GM19328 (cell line): ENCODE measurements at regions not wholly inside any gene's neighbourhood (a gene's known extent, or its start where the extent isn't known, plus 50 kb on each side); places are given as distances from the start of the nearest gene placed in this dataset.

ENCODE experiments used
- ATAC-seq: cut with Tn5 transposase; IDR thresholded peaks from one replicate; pipeline ENCODE4 v1.9.1; 2021; ENCODE audit warnings: mild to moderate bottlenecking, moderate library complexity; ENCODE audit not compliant: unreplicated experiment

DNA sequence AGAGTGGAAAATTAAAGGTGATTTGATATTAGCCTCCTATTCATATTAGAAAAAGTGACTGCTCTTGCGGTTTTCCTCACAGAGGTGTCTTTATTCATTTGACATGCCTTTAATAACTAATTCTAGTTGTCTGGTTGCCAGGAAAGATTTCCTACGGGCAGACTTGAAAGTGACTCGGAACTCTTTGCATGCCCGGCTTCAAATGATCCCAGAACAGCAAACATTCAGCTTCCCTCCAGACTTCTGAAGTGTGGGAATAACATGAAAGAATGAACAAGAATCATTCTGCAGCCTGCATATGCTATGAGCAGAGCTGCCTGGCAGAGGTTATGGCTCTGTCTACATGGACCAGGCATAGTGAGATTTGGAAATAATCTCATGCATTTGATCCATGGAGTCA, 89.6 kb upstream of the PKDCC start:
- ATAC-seq = no peak

GRCh38 chr2:41958775-41959174, 89.0 kb upstream of the PKDCC start:
- no peak for ATAC-seq

DNA sequence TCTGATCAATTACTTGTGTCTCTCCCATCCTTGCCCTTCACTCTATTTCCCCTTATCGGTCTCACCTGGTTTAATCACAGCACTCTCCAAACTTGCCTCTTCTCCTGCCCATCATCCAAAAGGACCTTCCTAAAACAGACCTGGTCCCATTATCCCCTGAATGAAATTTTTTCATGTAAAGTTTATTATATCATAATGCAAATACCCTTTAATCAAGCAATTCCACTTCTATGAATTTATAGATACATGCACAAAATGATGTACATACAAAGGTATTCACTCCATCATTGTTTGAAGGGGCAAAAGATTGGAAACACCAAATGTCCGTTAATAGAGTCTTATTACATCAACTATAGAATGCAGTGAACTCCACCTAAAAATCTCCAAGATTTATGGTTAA, 88.1 kb upstream of the PKDCC start:
- no peak for ATAC-seq

DNA sequence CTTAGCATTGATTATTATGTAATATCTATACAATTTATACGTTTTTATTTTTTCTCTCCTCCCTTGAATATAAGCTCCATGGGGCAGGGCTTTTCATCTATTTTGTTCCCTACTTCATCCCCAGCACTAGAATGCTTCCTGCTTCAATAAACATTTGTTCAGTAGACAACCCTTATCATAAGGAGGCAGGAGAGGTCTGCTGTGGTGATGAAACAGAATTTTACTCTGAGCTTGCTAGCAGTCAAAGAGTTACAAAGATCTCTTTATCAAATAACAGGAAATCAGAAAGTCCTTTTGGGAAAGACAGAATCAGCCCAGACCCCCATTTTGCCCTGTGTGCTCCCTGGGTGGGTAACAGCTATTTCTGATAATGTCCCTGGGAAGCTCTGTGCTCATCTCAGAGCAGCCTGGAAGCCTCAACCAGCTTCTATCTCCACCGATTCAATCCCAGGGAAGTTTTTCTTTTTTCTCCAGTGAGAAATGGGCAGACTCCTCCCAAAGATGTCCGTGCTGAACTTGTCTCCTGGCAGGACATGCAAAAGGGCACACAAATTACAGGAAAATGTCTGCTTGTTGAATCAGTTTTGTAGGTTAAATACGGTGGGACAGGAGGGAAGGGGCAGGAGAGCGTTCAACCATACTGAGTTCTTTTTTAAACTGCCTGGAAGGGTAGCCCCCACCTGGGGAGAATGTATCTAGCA, 84.7 kb upstream of the PKDCC start:
- ATAC-seq = no peak

DNA sequence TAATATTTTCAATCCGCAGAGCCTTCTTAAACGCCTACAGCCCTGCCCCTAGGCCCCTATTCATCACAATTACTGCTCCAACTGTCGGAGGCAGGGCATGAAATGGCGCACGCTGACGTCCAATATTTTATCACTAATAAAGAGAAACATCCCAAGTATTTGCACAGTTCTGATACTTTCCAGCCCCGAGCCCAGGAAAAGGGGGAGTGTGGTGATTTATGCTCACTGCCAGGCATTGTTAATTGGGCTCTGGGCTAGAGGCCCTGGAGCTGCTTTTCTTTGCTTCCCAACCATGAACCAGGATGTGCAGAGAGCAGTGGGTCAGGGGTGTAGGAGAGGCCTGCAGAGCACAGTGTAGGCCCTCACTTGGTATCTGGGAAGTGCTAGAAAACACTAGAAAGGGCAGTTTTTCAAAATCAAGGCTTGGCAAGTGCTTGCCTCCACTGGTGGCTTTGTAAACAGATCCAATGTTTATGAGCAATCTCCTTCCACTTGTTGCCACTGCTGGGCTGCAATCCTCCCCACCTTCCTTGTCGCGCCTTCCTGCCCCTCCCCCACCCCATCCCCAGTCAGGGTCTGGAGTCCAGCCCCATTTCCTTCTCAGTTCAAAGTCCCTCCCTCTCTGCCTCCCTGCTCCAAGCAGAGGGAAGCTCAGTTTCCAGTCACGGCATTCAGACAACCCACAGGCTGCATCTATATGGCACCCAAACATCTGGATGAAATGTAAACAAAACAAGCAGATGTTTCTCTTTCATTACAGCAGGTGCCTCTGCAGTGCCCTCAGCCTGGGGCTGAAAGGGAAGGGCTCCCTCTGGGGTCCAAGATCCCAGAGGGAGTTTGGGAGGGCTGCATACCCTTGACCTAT, 83.9 kb upstream of the PKDCC start:
- no peak for ATAC-seq

DNA sequence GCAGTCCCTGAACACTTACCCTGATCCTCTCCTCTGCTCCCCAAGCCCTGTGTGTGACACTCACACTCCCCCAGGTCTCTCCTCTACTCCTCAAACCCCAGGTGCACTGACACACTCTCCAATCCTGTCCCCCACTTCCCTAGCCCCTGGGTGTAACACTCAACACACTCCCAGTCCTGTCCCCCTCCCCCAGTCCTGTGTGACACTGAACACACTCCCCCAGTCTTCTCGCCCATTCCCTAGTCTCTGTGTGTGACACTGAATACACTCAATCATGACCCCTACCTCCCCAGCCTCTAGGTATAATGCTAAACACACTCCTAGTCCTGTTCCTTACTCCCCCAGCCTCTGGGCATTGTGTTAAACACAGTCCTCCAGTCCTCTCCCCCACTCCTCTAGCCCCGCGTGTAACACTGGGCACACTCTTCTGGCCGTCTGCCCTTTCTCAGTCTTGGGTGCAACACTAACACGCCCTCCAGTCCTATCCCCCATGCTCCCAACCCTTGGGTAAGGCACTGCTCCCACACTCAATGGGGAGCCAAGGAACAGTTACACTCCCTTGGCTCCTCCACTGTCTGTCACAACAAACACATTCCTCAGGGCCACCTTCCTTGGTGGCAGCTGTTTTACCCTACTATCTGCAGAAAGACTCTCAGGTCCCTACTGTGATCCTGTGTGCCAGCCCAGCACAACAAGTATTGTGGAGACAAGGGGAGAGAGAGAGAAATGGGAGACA, 82.5 kb upstream of the PKDCC start:
- ATAC-seq = no peak

- ATAC-seq = no peak
Observed at GRCh38 chr2:41965909-41966295, 81.9 kb upstream of the PKDCC start.

DNA sequence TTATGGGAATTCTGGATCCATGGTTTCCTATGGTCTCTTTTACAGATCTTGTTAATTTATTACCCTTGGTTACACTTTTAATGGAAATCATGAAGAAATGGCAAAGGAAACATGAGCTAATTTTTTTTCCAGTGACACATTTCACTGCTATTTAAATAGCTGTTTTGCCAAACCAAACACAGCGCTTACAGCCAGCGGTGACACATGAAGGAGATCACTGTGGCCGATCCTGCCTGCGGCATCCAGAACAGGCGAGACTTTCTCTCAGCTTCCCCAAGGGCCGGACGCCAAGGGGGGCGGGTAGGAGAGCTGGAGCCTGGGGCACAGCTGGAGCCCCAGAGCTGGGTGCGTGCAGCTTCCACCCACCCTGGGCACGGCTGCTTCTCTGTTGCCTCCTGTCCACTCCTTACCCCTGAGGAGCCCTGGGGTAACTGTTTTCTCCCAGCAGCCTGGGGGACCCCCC, 81.4 kb upstream of the PKDCC start:
- ATAC-seq = no peak

- ATAC-seq = no peak
Observed at GRCh38 chr2:41966920-41967319, 80.9 kb upstream of the PKDCC start.

GRCh38 chr2:41967476-41968181, 80.2 kb upstream of the PKDCC start:
- ATAC-seq = no peak

DNA sequence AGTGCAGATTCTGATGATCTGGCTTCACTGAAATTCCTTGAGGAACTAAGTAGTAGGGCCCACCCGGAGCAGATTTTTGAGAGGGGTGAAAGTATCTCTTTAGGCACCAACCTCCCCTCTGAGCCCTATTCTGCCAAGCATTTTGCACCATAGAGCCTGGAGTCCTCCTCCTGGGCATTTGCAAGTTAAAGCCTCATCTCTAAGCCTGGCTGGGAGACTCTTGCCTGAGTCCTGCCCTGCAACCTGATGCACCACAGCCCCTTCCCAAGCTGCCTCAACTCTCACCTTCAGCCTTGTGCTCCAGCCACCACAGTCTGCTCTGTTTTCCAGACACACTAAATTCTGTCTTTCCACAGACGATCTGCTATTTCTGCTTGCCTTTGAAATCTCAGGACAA, 79.6 kb upstream of the PKDCC start:
- ATAC-seq = no peak

DNA sequence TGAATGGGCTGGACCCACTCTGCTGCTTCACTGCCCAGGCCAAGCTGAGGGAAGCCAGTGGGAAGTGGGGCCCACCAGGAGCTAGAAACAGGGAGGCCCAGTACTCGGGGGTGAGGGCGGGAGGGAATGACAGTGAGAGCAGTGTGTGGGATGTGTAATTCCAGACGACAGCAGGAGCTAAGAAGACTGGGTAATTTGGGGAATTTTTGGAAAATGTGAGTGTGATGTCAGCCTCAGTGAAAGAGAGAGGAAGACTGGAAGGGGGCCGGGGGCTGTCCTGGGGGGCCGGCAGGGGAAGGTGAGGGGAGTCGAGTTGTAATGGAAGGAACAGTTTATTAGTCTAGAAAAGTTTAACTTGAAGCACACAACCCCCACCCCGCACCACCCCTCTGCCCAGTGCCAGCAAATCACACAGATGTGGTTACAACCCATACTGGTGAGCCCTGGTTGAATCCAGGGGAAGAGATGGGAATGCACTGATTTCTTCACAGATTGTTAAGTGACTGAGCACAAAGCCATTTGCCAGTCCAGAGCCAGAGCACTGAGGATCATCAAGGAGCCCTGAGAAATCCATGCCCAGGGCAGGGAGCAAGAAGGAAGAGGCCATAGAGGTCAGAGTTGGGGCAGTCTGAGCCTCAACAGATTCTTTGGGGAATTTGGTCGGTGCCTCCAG, 76.7 kb upstream of the PKDCC start:
- ATAC-seq = no peak

DNA sequence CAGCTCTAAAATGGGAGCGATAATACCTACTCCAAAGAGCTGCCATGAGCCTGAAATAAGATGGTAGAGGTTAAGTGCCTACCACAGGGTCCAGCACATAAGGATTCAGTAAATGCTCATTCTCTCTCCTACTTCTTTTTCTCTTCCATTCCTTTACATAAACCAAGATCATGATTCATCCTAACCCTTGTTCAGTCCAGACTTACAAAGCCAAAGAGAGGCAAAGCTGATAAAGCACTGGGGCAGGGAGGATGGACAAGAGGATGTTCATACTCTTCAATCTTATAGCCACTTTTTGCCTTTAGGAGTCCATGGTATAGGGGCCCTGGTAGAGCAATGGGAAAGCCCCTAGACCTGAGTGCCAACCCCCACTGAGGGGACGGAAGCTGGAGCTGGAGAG, 75.6 kb upstream of the PKDCC start:
- no peak for ATAC-seq

- no peak for ATAC-seq
Observed at GRCh38 chr2:41972819-41973218, 75.0 kb upstream of the PKDCC start.

GRCh38 chr2:41973871-41974270, 74.0 kb upstream of the PKDCC start:
- ATAC-seq = no peak

DNA sequence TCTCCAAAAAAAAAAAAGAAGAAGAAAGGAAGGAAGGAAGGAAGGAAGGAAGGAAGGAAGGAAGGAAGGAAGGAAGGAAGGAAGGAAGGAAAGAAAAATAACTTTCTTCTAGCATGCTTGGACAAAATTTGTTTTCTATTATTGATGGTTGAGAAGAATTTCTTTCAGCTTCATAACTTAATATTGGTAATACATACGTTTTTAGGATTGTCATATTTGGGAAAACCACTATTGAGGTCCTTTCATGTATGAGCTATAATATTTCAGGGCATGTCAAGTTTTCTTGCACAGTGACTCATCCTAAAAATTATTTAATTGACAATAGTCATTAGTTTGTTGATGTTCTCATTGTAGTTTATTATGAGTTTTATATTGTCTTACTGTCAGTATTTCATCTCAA, 66.4 kb upstream of the PKDCC start:
- no peak for ATAC-seq

DNA sequence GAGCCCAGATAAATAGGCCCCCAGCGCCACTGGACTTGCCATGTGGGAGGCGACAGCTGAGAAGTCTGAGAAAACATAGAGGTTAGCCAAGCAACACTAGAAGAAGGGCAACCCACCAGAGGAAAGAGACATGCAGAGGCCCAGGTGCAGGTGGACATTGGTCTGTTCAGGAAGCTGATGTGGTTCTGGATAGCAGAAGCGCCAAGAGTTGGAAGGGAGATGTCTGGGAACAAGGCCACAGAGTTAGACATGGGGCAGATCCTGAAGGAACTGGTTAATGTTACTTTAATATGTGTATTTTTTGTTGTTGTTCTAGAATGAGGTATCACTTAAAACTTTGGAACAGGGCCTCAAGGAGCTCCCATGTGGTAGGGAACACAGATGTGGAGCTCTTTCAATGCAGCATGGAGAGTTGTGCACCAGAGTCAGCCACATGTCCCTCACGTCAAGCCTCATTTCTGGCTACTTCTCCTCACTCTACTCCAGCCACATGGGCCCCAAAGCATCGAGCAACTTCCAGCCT, 62.2 kb upstream of the PKDCC start:
- no peak for ATAC-seq

GRCh38 chr2:41989501-41990180, 58.2 kb upstream of the PKDCC start:
- ATAC-seq = no peak

- no peak for ATAC-seq
Observed at GRCh38 chr2:41990245-41990644, 57.6 kb upstream of the PKDCC start.

DNA sequence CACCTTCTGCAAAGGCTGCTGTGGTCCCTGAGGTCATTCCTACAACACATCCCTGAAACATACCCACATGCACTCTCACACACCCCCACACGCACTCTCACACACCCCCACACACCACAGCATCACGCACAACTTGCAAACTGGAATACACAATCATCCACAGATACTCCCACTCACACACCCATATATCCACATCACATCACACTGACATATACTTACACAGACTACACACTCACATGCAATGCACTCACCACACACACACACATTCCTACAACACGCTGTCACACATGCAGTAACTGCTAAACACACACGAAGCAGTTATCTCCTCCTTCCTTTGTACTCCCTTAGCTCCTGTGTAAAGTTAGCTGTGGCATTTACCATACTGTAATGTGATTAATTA, 57.1 kb upstream of the PKDCC start:
- ATAC-seq = no peak
